ENCODE measurements at regions not wholly inside any gene's neighbourhood (a gene's known extent, or its start where the extent isn't known, plus 50 kb on each side); places are given as distances from the start of the nearest gene placed in this dataset.

GRCh38 chr6:40973304-40973703 lies 65.7 kb downstream of the UNC5CL start:
- Mint-ChIP-seq H3K4me1 (ENCODE audit: low read depth) (no peaks in the 10 kb centered on the region), H3K36me3 (ENCODE audit: low read depth) (no peaks in the 10 kb centered on the region), H3K27me3 (peaks cover 48% of the 10 kb centered on the region), H3K4me3 (no peak overlapping the region), H3K27ac (no peak overlapping the region), H3K9me3 (no peaks in the 10 kb centered on the region)
- intact Hi-C loops (cut with micrococcal nuclease) = no loop called here

GRCh38 chr6:40972814-40973213 lies 66.2 kb downstream of the UNC5CL start:
- peaks cover 46% of the 10 kb centered on the region for H3K27me3 Mint-ChIP-seq

GRCh38 chr6:40972190-40972589 lies 66.8 kb downstream of the UNC5CL start:
- no peaks in the 10 kb centered on the region for H3K36me3 Mint-ChIP-seq (ENCODE audit: low read depth)
- H3K4me1 Mint-ChIP-seq (ENCODE audit: low read depth) = no peaks in the 10 kb centered on the region
- intact Hi-C loops (cut with micrococcal nuclease) = no loop called here
- H3K9me3 Mint-ChIP-seq = no peaks in the 10 kb centered on the region
- H3K4me3 Mint-ChIP-seq = no peak overlapping the region
- peaks cover 46% of the 10 kb centered on the region for H3K27me3 Mint-ChIP-seq
- H3K27ac Mint-ChIP-seq = no peak overlapping the region

More at GRCh38 chr6:40972814-40973213, 66.2 kb downstream of the UNC5CL start:
- Mint-ChIP-seq H3K27ac (no peak overlapping the region), H3K4me1 (ENCODE audit: low read depth) (no peaks in the 10 kb centered on the region), H3K9me3 (no peaks in the 10 kb centered on the region), H3K4me3 (no peak overlapping the region), H3K36me3 (ENCODE audit: low read depth) (no peaks in the 10 kb centered on the region)
- intact Hi-C loops (cut with micrococcal nuclease) = no loop called here

- H3K4me1 Mint-ChIP-seq (ENCODE audit: low read depth) = no peaks in the 10 kb centered on the region
- no peaks in the 10 kb centered on the region for H3K36me3 Mint-ChIP-seq (ENCODE audit: low read depth)
- peaks cover 21% of the 10 kb centered on the region for H3K27me3 Mint-ChIP-seq
- intact Hi-C loops (cut with micrococcal nuclease) = no loop called here
- H3K9me3 Mint-ChIP-seq = no peaks in the 10 kb centered on the region
- no peak overlapping the region for H3K27ac Mint-ChIP-seq
- H3K4me3 Mint-ChIP-seq = no peak overlapping the region
These were observed 70.3 kb downstream of the UNC5CL start for GRCh38 chr6:40968620-40969164.

- Mint-ChIP-seq H3K36me3 (ENCODE audit: low read depth) (no peaks in the 10 kb centered on the region), H3K4me1 (ENCODE audit: low read depth) (no peaks in the 10 kb centered on the region), H3K27ac (no peak overlapping the region), H3K4me3 (no peak overlapping the region), H3K9me3 (no peaks in the 10 kb centered on the region), H3K27me3 (peaks cover 19% of the 10 kb centered on the region)
- intact Hi-C loops (cut with micrococcal nuclease) = no loop called here
These were observed 72.2 kb downstream of the UNC5CL start for GRCh38 chr6:40966860-40967259.

- Mint-ChIP-seq H3K27ac (no peak overlapping the region), H3K36me3 (ENCODE audit: low read depth) (no peaks in the 10 kb centered on the region), H3K27me3 (peaks cover 14% of the 10 kb centered on the region), H3K4me3 (no peak overlapping the region), H3K4me1 (ENCODE audit: low read depth) (no peaks in the 10 kb centered on the region), H3K9me3 (no peaks in the 10 kb centered on the region)
- intact Hi-C loops (cut with micrococcal nuclease) = no loop called here
These were observed 74.0 kb downstream of the UNC5CL start for GRCh38 chr6:40965046-40965445.

GRCh38 chr6:40963019-40963418 lies 76.0 kb downstream of the UNC5CL start:
- Mint-ChIP-seq H3K4me1 (ENCODE audit: low read depth) (no peaks in the 10 kb centered on the region), H3K27ac (no peak overlapping the region), H3K36me3 (ENCODE audit: low read depth) (no peaks in the 10 kb centered on the region), H3K9me3 (no peaks in the 10 kb centered on the region), H3K4me3 (no peak overlapping the region), H3K27me3 (peaks cover 5% of the 10 kb centered on the region)
- intact Hi-C loops (cut with micrococcal nuclease) = no loop called here

GRCh38 chr6:40962241-40962640 lies 76.8 kb downstream of the UNC5CL start:
- intact Hi-C loops (cut with micrococcal nuclease) = no loop called here
- H3K27me3 Mint-ChIP-seq = no peaks in the 10 kb centered on the region

GRCh38 chr6:40961831-40962230 lies 77.2 kb downstream of the UNC5CL start:
- Mint-ChIP-seq H3K4me1 (ENCODE audit: low read depth) (no peaks in the 10 kb centered on the region), H3K27me3 (no peaks in the 10 kb centered on the region), H3K9me3 (no peaks in the 10 kb centered on the region), H3K27ac (no peak overlapping the region), H3K4me3 (no peak overlapping the region), H3K36me3 (ENCODE audit: low read depth) (no peaks in the 10 kb centered on the region)
- intact Hi-C loops (cut with micrococcal nuclease) = no loop called here

More at GRCh38 chr6:40962241-40962640, 76.8 kb downstream of the UNC5CL start:
- no peak overlapping the region for H3K27ac Mint-ChIP-seq
- no peak overlapping the region for H3K4me3 Mint-ChIP-seq
- no peaks in the 10 kb centered on the region for H3K36me3 Mint-ChIP-seq (ENCODE audit: low read depth)
- H3K4me1 Mint-ChIP-seq (ENCODE audit: low read depth) = no peaks in the 10 kb centered on the region
- H3K9me3 Mint-ChIP-seq = no peaks in the 10 kb centered on the region

- no peak overlapping the region for H3K4me3 Mint-ChIP-seq
- intact Hi-C loops (cut with micrococcal nuclease) = no loop called here
- H3K9me3 Mint-ChIP-seq = no peaks in the 10 kb centered on the region
- H3K36me3 Mint-ChIP-seq (ENCODE audit: low read depth) = no peaks in the 10 kb centered on the region
- H3K4me1 Mint-ChIP-seq (ENCODE audit: low read depth) = no peaks in the 10 kb centered on the region
- H3K27ac Mint-ChIP-seq = no peak overlapping the region
- H3K27me3 Mint-ChIP-seq = peaks cover 5% of the 10 kb centered on the region
These were observed 78.1 kb downstream of the UNC5CL start for GRCh38 chr6:40960742-40961430.

GRCh38 chr6:40959781-40960327 lies 79.2 kb downstream of the UNC5CL start:
- Mint-ChIP-seq H3K27me3 (peaks cover 6% of the 10 kb centered on the region), H3K36me3 (ENCODE audit: low read depth) (no peaks in the 10 kb centered on the region), H3K4me1 (ENCODE audit: low read depth) (no peaks in the 10 kb centered on the region), H3K4me3 (no peak overlapping the region), H3K27ac (no peak overlapping the region), H3K9me3 (no peaks in the 10 kb centered on the region)
- intact Hi-C loops (cut with micrococcal nuclease) = no loop called here

GRCh38 chr6:40958738-40959137 lies 80.3 kb downstream of the UNC5CL start:
- H3K36me3 Mint-ChIP-seq (ENCODE audit: low read depth) = no peaks in the 10 kb centered on the region
- no peak overlapping the region for H3K4me3 Mint-ChIP-seq
- no peak overlapping the region for H3K27ac Mint-ChIP-seq
- intact Hi-C loops (cut with micrococcal nuclease) = no loop called here
- no peaks in the 10 kb centered on the region for H3K4me1 Mint-ChIP-seq (ENCODE audit: low read depth)
- no peaks in the 10 kb centered on the region for H3K9me3 Mint-ChIP-seq
- peaks cover 6% of the 10 kb centered on the region for H3K27me3 Mint-ChIP-seq

GRCh38 chr6:40957616-40958492 lies 81.2 kb downstream of the UNC5CL start:
- Mint-ChIP-seq H3K36me3 (ENCODE audit: low read depth) (no peaks in the 10 kb centered on the region), H3K4me1 (ENCODE audit: low read depth) (no peaks in the 10 kb centered on the region)

GRCh38 chr6:40956936-40957335 lies 82.1 kb downstream of the UNC5CL start:
- no peak overlapping the region for H3K27ac Mint-ChIP-seq
- peaks cover 9% of the 10 kb centered on the region for H3K27me3 Mint-ChIP-seq
- intact Hi-C loops (cut with micrococcal nuclease) = no loop called here
- no peak overlapping the region for H3K4me3 Mint-ChIP-seq
- no peaks in the 10 kb centered on the region for H3K4me1 Mint-ChIP-seq (ENCODE audit: low read depth)
- H3K36me3 Mint-ChIP-seq (ENCODE audit: low read depth) = no peaks in the 10 kb centered on the region
- H3K9me3 Mint-ChIP-seq = no peaks in the 10 kb centered on the region

More at GRCh38 chr6:40957616-40958492, 81.2 kb downstream of the UNC5CL start:
- intact Hi-C loops (cut with micrococcal nuclease) = no loop called here
- Mint-ChIP-seq H3K27me3 (peaks cover 9% of the 10 kb centered on the region), H3K27ac (no peak overlapping the region), H3K9me3 (no peaks in the 10 kb centered on the region), H3K4me3 (no peak overlapping the region)

Data from dendritic cell treated with granulocyte-macrophage colony-stimulating factor and Interleukin-4, amounts not matched to agents 40 ng/mL and 50 ng/mL, for 4 days (primary cell).